ENCODE measurements at regions not wholly inside any gene's neighbourhood (a gene's known extent, or its start where the extent isn't known, plus 50 kb on each side); places are given as distances from the start of the nearest gene placed in this dataset.

GRCh38 chr10:94183666-94184264 is 179.0 kb downstream of the NOC3L start:
- Histone ChIP-seq H3K27me3 (ENCODE audit: control insufficient read depth, insufficient read depth, low read length) (no peaks in the 10 kb centered on the region), H3K36me3 (ENCODE audit: control insufficient read depth, insufficient read depth, low read length) (no peaks in the 10 kb centered on the region), H3K4me3 (ENCODE audit: low read depth, low read length) (no peak overlapping the region)
- no peak for TF ChIP-seq CTCF (IDR thresholded peaks at IDR 0.05; ENCODE audit: insufficient read depth, low read length, poor library complexity, severe bottlenecking)
- DNase-seq (ENCODE audit: low read depth): peak; percentile 58

- Histone ChIP-seq H3K4me3 (ENCODE audit: low read depth, low read length) (no peak overlapping the region), H3K36me3 (ENCODE audit: control insufficient read depth, insufficient read depth, low read length) (no peaks in the 10 kb centered on the region), H3K27me3 (ENCODE audit: control insufficient read depth, insufficient read depth, low read length) (no peaks in the 10 kb centered on the region)
- no peak for TF ChIP-seq CTCF (IDR thresholded peaks at IDR 0.05; ENCODE audit: insufficient read depth, low read length, poor library complexity, severe bottlenecking)
- DNase-seq (ENCODE audit: low read depth): no peak
Observed at GRCh38 chr10:94186722-94187121, 176.0 kb downstream of the NOC3L start.

GRCh38 chr10:94192333-94192732 is 170.4 kb downstream of the NOC3L start:
- Histone ChIP-seq H3K4me3 (ENCODE audit: low read depth, low read length) (no peak overlapping the region), H3K27me3 (ENCODE audit: control insufficient read depth, insufficient read depth, low read length) (no peaks in the 10 kb centered on the region), H3K36me3 (ENCODE audit: control insufficient read depth, insufficient read depth, low read length) (no peaks in the 10 kb centered on the region)
- TF ChIP-seq CTCF (IDR thresholded peaks at IDR 0.05; ENCODE audit: insufficient read depth, low read length, poor library complexity, severe bottlenecking): no peak
- DNase-seq (ENCODE audit: low read depth): no peak

DNA sequence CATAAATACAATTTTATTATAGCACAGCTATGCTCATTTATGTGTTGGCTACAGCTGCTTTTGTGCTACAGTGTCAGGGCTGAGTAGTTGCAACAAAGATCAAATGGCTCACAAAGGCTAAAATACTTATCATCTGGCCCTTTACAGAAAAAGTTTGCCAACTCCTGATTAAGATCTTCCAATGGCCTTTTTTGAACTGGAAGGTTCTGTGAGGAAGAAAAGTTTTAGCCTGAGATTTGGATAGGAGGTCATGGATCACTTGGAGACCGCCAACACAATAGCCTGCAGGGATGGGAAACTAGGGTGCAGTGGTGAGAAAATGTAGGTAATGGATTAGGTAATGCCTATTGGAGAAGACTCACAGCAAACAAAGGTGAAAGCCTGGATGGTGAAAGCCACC is 169.8 kb downstream of the NOC3L start:
- no peaks in the 10 kb centered on the region for H3K36me3 ChIP-seq (ENCODE audit: control insufficient read depth, insufficient read depth, low read length)
- H3K4me3 ChIP-seq (ENCODE audit: low read depth, low read length): no peak overlapping the region
- DNase-seq (ENCODE audit: low read depth): no peak
- H3K27me3 ChIP-seq (ENCODE audit: control insufficient read depth, insufficient read depth, low read length): no peaks in the 10 kb centered on the region
- no peak for TF ChIP-seq CTCF (IDR thresholded peaks at IDR 0.05; ENCODE audit: insufficient read depth, low read length, poor library complexity, severe bottlenecking)

- Histone ChIP-seq H3K36me3 (ENCODE audit: control insufficient read depth, insufficient read depth, low read length) (no peaks in the 10 kb centered on the region), H3K4me3 (ENCODE audit: low read depth, low read length) (no peak overlapping the region), H3K27me3 (ENCODE audit: control insufficient read depth, insufficient read depth, low read length) (no peaks in the 10 kb centered on the region)
- DNase-seq (ENCODE audit: low read depth): no peak
- TF ChIP-seq CTCF (IDR thresholded peaks at IDR 0.05; ENCODE audit: insufficient read depth, low read length, poor library complexity, severe bottlenecking): no peak
Observed at GRCh38 chr10:94193466-94193924, 169.2 kb downstream of the NOC3L start.

DNA sequence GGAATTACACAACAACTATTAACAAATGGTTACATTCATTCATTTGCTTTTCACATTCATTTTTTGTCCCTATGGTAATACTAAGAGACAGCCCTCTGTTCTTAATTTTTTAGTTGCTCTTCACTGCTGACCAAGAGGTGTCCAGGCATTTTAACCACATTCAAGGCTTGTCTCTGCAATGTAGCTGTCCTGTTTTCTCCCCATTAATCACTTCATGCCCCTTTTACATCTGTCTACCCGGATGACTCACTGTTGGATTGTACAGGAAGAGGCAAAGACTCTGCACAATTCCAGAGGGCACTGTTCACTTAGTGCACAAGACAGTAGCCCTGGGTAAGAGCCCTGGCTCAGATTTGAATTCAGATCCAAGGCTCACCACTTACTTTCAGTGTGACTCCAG is 168.5 kb downstream of the NOC3L start:
- peak; percentile 52 for DNase-seq (ENCODE audit: low read depth)
- Histone ChIP-seq H3K27me3 (ENCODE audit: control insufficient read depth, insufficient read depth, low read length) (no peaks in the 10 kb centered on the region), H3K4me3 (ENCODE audit: low read depth, low read length) (no peak overlapping the region), H3K36me3 (ENCODE audit: control insufficient read depth, insufficient read depth, low read length) (no peaks in the 10 kb centered on the region)
- TF ChIP-seq CTCF (IDR thresholded peaks at IDR 0.05; ENCODE audit: insufficient read depth, low read length, poor library complexity, severe bottlenecking): peak; percentile 13
